ENCODE measurements at regions not wholly inside any gene's neighbourhood (a gene's known extent, or its start where the extent isn't known, plus 50 kb on each side); places are given as distances from the start of the nearest gene placed in this dataset.
"Not testable (repeated sequence)": the region's sequence is repeated elsewhere in the genome, so short reads cannot be mapped to it uniquely, and the experiment has no call there.

DNA sequence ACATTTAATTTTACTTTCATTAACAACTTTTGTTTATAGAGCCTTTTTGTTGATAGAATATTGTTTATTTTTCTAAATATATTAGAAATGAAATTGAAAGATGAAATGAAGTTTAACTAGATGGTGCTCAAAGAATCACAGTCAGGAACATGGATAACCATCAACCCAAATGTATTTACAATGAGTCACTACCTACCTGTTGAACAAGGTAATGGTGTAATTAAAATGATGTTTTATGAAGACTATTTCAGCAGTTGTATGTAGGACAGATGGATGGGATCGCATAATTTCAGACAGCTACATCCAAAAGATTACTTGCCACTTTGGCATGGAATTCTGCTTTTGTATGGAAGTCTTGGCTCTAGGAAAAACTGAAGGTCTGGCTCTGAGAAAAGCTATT is 403.6 kb upstream of the SLC10A2 start:
- H3K27ac ChIP-seq (ENCODE audit: low read length) = no peak overlapping the region
- peaks cover 0 to 2% of the 10 kb centered on the region in 2 donors for H3K9me3 ChIP-seq (ENCODE audit: control insufficient read depth in 2 of 2, low read length in 2 of 2)
- H3K36me3 ChIP-seq (ENCODE audit: control insufficient read depth in 2 of 2, insufficient read depth in 2 of 2, low read length in 2 of 2) = no peaks in the 10 kb centered on the region
- H3K27me3 ChIP-seq (ENCODE audit: control insufficient read depth in 1 of 2, insufficient read depth in 2 of 2, low read length in 2 of 2) = no peaks in the 10 kb centered on the region
- H3K4me1 ChIP-seq (ENCODE audit: control insufficient read depth, insufficient read depth, low read length) = no peaks in the 10 kb centered on the region
- no peak overlapping the region for H3K9ac ChIP-seq (ENCODE audit: low read length in 2 of 2)
- no peak overlapping the region for H3K4me3 ChIP-seq (ENCODE audit: low read length in 2 of 2)

DNA sequence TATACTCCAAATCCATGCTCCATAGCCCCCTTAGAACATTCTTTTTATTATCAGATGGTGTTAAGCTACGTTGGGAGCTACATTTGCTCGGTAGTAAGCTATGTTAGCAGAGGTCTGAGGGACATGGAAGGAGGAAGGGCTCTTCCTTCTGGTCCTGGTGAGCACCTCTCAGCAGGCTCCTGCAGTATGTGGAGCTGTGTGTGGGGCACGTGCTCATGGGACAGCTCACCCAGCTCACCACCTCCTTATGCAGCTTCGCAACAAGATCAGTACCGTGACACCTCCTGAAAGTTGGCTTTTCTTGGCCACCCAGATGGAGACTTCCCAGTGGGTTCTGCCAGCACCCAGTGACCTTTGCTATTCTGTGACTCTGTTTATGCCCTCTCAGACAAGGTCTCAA is 400.5 kb upstream of the SLC10A2 start:
- Histone ChIP-seq H3K27me3 (ENCODE audit: control insufficient read depth in 1 of 2, insufficient read depth in 2 of 2, low read length in 2 of 2) (no peaks in the 10 kb centered on the region), H3K4me3 (ENCODE audit: low read length in 2 of 2) (no peak overlapping the region), H3K36me3 (ENCODE audit: control insufficient read depth in 2 of 2, insufficient read depth in 2 of 2, low read length in 2 of 2) (no peaks in the 10 kb centered on the region), H3K4me1 (ENCODE audit: control insufficient read depth, insufficient read depth, low read length) (no peaks in the 10 kb centered on the region), H3K9me3 (ENCODE audit: control insufficient read depth in 2 of 2, low read length in 2 of 2) (peaks cover 0 to 2% of the 10 kb centered on the region in 2 donors), H3K27ac (ENCODE audit: low read length) (no peak overlapping the region), H3K9ac (ENCODE audit: low read length in 2 of 2) (no peak overlapping the region)

DNA sequence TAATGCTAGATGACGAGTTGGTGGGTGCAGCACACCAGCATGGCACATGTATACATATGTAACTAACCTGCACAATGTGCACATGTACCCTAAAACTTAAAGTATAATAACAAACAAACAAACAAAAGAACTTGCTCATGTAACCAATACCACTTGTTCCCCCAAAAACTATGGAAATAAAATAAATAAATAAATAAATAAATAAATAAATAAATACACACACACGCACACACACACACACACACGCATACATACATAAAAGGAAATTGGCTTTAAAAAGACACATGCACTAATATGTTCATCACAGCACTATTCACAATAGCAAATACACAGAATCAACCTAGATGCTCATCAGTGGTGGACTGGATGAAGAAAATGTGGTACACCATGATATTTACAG is 394.0 kb upstream of the SLC10A2 start:
- H3K27me3 ChIP-seq (ENCODE audit: control insufficient read depth in 1 of 2, insufficient read depth in 2 of 2, low read length in 2 of 2); H3K4me3 ChIP-seq (ENCODE audit: low read length in 2 of 2): not testable (repeated sequence)

DNA sequence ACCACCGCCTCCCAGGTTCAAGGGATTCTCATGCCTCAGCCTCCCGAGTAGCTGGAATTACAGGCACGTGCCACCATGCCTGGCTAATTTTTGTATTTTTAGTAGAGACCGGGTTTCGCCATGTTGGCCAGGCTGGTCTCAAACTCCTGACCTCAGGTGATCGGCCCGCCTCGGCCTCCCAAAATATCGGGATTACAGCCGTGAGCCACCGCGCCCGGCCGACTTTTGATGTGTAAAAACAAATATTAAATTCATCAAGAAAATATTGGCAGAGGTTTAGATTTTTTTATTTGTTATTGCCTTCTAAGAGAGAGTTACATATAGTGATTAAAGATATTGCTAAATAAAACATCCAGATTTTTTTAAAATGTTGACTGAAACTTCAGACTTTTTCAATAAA is 390.8 kb upstream of the SLC10A2 start:
- not testable (repeated sequence) for H3K36me3 ChIP-seq (ENCODE audit: control insufficient read depth in 2 of 2, insufficient read depth in 2 of 2, low read length in 2 of 2); H3K4me1 ChIP-seq (ENCODE audit: control insufficient read depth, insufficient read depth, low read length); H3K9me3 ChIP-seq (ENCODE audit: control insufficient read depth in 2 of 2, low read length in 2 of 2); H3K27ac ChIP-seq (ENCODE audit: low read length); H3K9ac ChIP-seq (ENCODE audit: low read length in 2 of 2); H3K4me3 ChIP-seq (ENCODE audit: low read length in 2 of 2); H3K27me3 ChIP-seq (ENCODE audit: control insufficient read depth in 1 of 2, insufficient read depth in 2 of 2, low read length in 2 of 2)

More for the DNA sequence above, 394.0 kb upstream of the SLC10A2 start:
- not testable (repeated sequence) for H3K9ac ChIP-seq (ENCODE audit: low read length in 2 of 2); H3K27ac ChIP-seq (ENCODE audit: low read length); H3K36me3 ChIP-seq (ENCODE audit: control insufficient read depth in 2 of 2, insufficient read depth in 2 of 2, low read length in 2 of 2); H3K9me3 ChIP-seq (ENCODE audit: control insufficient read depth in 2 of 2, low read length in 2 of 2); H3K4me1 ChIP-seq (ENCODE audit: control insufficient read depth, insufficient read depth, low read length)

DNA sequence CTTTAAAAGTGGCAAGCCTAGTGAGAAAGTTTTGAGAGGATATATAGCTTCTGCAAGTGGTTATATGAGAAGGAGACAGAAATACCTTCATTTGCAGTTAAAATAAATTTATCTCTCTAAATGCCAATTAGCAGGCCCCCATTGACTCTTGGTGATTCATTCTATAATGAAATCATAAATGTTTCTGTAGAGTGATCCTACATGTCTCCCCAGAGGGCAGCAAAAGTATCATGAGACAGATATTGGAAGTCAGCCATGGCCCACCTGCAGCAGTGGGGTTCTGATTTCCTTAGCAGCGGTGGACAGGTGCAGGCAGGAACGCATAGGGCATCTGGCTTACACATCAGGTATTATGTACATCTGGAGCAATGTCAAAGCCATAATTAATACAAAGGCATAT is 385.4 kb upstream of the SLC10A2 start:
- no peak overlapping the region for H3K4me3 ChIP-seq (ENCODE audit: low read length in 2 of 2)
- no peaks in the 10 kb centered on the region for H3K36me3 ChIP-seq (ENCODE audit: control insufficient read depth in 2 of 2, insufficient read depth in 2 of 2, low read length in 2 of 2)
- H3K27me3 ChIP-seq (ENCODE audit: control insufficient read depth in 1 of 2, insufficient read depth in 2 of 2, low read length in 2 of 2) = no peaks in the 10 kb centered on the region
- no peak overlapping the region for H3K9ac ChIP-seq (ENCODE audit: low read length in 2 of 2)
- H3K4me1 ChIP-seq (ENCODE audit: control insufficient read depth, insufficient read depth, low read length) = no peaks in the 10 kb centered on the region
- no peaks in the 10 kb centered on the region for H3K9me3 ChIP-seq (ENCODE audit: control insufficient read depth in 2 of 2, low read length in 2 of 2)
- H3K27ac ChIP-seq (ENCODE audit: low read length) = no peak overlapping the region

DNA sequence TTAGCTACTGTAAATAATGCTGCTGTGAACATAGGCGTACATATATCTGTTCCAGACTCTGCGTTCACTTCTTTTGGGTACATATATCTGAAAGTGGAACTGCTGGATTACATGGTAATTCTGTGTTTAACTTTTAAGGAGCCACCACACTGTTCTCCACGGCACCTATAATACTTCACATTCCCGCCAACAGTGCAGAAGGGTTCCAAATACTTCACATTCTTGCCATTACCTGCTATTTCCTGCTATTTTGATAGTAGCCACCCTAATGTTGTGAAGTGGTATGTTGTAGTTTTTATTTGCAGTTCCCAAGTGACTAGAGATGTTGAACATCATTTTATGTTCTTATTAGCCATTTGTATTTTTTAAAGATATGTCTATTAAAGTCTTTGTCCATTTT is 377.4 kb upstream of the SLC10A2 start:
- Histone ChIP-seq H3K36me3 (ENCODE audit: control insufficient read depth in 2 of 2, insufficient read depth in 2 of 2, low read length in 2 of 2) (no peaks in the 10 kb centered on the region), H3K4me3 (ENCODE audit: low read length in 2 of 2) (no peak overlapping the region), H3K4me1 (ENCODE audit: control insufficient read depth, insufficient read depth, low read length) (no peaks in the 10 kb centered on the region), H3K27ac (ENCODE audit: low read length) (no peak overlapping the region), H3K9me3 (ENCODE audit: control insufficient read depth in 2 of 2, low read length in 2 of 2) (no peaks in the 10 kb centered on the region), H3K27me3 (ENCODE audit: control insufficient read depth in 1 of 2, insufficient read depth in 2 of 2, low read length in 2 of 2) (no peaks in the 10 kb centered on the region), H3K9ac (ENCODE audit: low read length in 2 of 2) (no peak overlapping the region)

DNA sequence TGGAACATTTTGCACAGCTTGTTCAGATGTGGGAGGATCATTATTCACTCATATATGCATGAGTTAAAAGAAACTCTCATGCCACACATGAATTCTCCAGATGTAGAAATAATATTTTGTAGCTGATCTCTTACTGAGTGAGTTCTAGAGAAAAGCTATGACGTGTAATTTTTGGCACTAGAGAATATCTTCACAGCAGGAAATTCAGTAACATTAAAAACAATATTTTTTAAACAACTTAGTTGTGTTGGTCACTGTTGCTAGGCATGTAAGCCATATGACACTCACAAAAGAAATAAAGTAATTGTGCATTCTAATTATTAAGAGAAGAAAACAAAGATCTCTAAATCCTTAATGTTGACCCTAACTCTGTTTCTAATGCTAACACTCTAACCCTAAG is 371.4 kb upstream of the SLC10A2 start:
- Histone ChIP-seq H3K4me3 (ENCODE audit: low read length in 2 of 2) (no peak overlapping the region), H3K9ac (ENCODE audit: low read length in 2 of 2) (no peak overlapping the region), H3K27me3 (ENCODE audit: control insufficient read depth in 1 of 2, insufficient read depth in 2 of 2, low read length in 2 of 2) (no peaks in the 10 kb centered on the region), H3K36me3 (ENCODE audit: control insufficient read depth in 2 of 2, insufficient read depth in 2 of 2, low read length in 2 of 2) (no peaks in the 10 kb centered on the region), H3K9me3 (ENCODE audit: control insufficient read depth in 2 of 2, low read length in 2 of 2) (no peaks in the 10 kb centered on the region), H3K27ac (ENCODE audit: low read length) (no peak overlapping the region), H3K4me1 (ENCODE audit: control insufficient read depth, insufficient read depth, low read length) (no peaks in the 10 kb centered on the region)

DNA sequence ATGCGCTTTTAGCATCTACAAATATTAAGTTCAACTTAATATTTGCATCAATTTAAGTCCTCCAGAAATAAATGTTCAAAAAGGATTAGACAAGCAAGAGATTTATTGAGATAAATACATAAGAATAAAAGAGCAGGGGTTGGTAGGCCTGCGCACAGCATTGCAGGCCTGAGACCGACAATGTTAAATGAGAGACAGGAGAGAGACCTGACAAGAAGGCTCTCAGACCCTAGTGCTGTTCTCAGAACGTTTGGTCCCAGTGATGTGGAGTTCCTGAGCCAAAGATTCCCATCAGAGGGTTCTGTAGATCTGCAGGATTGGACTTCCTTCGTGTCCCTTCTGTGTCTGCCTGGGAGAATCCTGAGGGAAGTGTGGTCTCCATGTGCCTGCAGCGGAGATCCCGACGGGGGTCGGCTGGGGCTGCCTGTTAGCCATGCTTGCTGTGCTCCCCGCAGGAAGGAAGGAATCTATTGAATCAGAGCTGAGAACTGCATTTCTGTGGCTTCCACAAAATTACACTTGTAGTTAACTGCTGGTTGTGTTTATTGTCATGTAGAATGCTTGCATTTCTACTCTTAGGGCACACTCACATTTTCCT is 369.9 kb upstream of the SLC10A2 start:
- no peaks in the 10 kb centered on the region for H3K9me3 ChIP-seq (ENCODE audit: control insufficient read depth in 2 of 2, low read length in 2 of 2)
- no peak overlapping the region for H3K4me3 ChIP-seq (ENCODE audit: low read length in 2 of 2)
- H3K27me3 ChIP-seq (ENCODE audit: control insufficient read depth in 1 of 2, insufficient read depth in 2 of 2, low read length in 2 of 2) = no peaks in the 10 kb centered on the region
- no peaks in the 10 kb centered on the region for H3K36me3 ChIP-seq (ENCODE audit: control insufficient read depth in 2 of 2, insufficient read depth in 2 of 2, low read length in 2 of 2)
- no peak overlapping the region for H3K27ac ChIP-seq (ENCODE audit: low read length)
- no peak overlapping the region for H3K9ac ChIP-seq (ENCODE audit: low read length in 2 of 2)
- H3K4me1 ChIP-seq (ENCODE audit: control insufficient read depth, insufficient read depth, low read length) = no peaks in the 10 kb centered on the region

DNA sequence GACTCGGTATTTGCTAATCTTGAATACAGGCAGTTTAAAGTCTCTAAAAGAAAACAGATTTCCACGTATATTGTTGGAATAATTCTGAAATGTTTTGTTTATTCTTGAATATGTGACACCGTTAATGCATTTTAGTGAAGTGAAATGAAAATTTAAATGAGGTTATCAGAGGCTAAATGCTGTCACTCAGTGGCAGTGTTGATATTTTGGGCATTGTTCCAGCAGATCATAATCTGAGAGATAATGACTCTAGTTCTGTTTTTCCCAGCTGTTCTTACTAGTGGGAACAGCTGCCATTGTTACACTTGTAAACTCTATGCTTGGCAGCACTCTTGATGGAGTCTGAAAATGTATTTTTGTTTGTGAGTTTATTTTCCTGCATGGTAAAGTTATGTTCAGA is 365.6 kb upstream of the SLC10A2 start:
- H3K9ac ChIP-seq (ENCODE audit: low read length in 2 of 2) = no peak overlapping the region
- no peak overlapping the region for H3K4me3 ChIP-seq (ENCODE audit: low read length in 2 of 2)
- H3K9me3 ChIP-seq (ENCODE audit: control insufficient read depth in 2 of 2, low read length in 2 of 2) = no peaks in the 10 kb centered on the region
- no peaks in the 10 kb centered on the region for H3K4me1 ChIP-seq (ENCODE audit: control insufficient read depth, insufficient read depth, low read length)
- H3K27ac ChIP-seq (ENCODE audit: low read length) = no peak overlapping the region
- no peaks in the 10 kb centered on the region for H3K27me3 ChIP-seq (ENCODE audit: control insufficient read depth in 1 of 2, insufficient read depth in 2 of 2, low read length in 2 of 2)
- no peaks in the 10 kb centered on the region for H3K36me3 ChIP-seq (ENCODE audit: control insufficient read depth in 2 of 2, insufficient read depth in 2 of 2, low read length in 2 of 2)

DNA sequence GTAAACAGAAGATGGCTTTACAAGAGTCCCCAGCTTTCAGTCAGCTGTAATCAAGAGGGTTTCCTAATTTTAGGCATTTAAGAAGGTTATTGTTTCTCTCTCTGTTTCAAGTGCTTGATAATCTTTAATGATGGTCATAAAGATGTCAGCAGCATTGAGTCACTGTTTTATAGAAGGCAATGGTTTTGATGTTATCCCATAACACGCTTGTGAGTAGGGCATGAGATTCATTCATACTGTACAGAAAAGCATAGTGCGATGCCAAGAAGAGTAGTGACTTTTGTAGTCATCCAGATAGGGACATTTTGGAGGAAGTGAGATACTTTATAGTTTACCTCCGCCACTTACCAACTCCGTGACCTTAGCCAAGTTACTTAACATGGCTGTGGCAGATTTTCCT is 364.2 kb upstream of the SLC10A2 start:
- Histone ChIP-seq H3K27ac (ENCODE audit: low read length) (no peak overlapping the region), H3K9me3 (ENCODE audit: control insufficient read depth in 2 of 2, low read length in 2 of 2) (no peaks in the 10 kb centered on the region), H3K36me3 (ENCODE audit: control insufficient read depth in 2 of 2, insufficient read depth in 2 of 2, low read length in 2 of 2) (no peaks in the 10 kb centered on the region), H3K4me3 (ENCODE audit: low read length in 2 of 2) (no peak overlapping the region), H3K27me3 (ENCODE audit: control insufficient read depth in 1 of 2, insufficient read depth in 2 of 2, low read length in 2 of 2) (no peaks in the 10 kb centered on the region), H3K9ac (ENCODE audit: low read length in 2 of 2) (no peak overlapping the region), H3K4me1 (ENCODE audit: control insufficient read depth, insufficient read depth, low read length) (no peaks in the 10 kb centered on the region)

DNA sequence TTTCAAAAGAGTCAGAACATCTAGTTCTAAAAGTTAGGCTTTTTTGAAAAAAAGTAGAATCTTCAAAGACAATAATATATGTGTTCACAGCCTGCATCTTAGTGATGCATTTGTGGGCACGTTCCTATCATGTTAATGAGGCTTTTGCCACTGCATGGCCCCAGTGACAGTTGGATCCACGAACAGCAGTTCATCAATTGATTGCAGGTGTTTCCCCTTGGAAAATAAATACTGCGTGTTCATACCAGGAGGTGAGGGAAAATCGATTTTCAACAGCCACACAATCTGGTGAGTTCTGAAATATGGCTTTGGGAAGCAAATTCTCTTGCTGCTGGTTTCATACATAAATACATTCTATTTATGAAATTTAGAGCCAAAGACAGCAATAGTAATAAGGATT is 343.8 kb upstream of the SLC10A2 start:
- H3K27ac ChIP-seq (ENCODE audit: low read length) = no peak overlapping the region
- H3K36me3 ChIP-seq (ENCODE audit: control insufficient read depth in 2 of 2, insufficient read depth in 2 of 2, low read length in 2 of 2) = no peaks in the 10 kb centered on the region
- H3K9ac ChIP-seq (ENCODE audit: low read length in 2 of 2) = no peak overlapping the region
- H3K27me3 ChIP-seq (ENCODE audit: control insufficient read depth in 1 of 2, insufficient read depth in 2 of 2, low read length in 2 of 2) = no peaks in the 10 kb centered on the region
- no peak overlapping the region for H3K4me3 ChIP-seq (ENCODE audit: low read length in 2 of 2)
- no peaks in the 10 kb centered on the region for H3K9me3 ChIP-seq (ENCODE audit: control insufficient read depth in 2 of 2, low read length in 2 of 2)
- H3K4me1 ChIP-seq (ENCODE audit: control insufficient read depth, insufficient read depth, low read length) = no peaks in the 10 kb centered on the region
